ENCODE measurements at regions not wholly inside any gene's neighbourhood (a gene's known extent, or its start where the extent isn't known, plus 50 kb on each side); places are given as distances from the start of the nearest gene placed in this dataset.
A peak's percentile ranks its signal among the peaks of the same experiment; 100 is the strongest.

- no peak overlapping the region for H3K27ac ChIP-seq
- H3K36me3 ChIP-seq: no peaks in the 10 kb centered on the region
- no peak for DNase-seq (ENCODE audit: extremely low spot score in 2 of 2)
- H3K9me3 ChIP-seq: no peaks in the 10 kb centered on the region
- no peak overlapping the region for H3K4me3 ChIP-seq
- no peak for TF ChIP-seq POLR2AphosphoS5 (IDR thresholded peaks at IDR 0.05; ENCODE audit: insufficient read depth in 1 of 2, low read depth in 1 of 2)
- no peaks in the 10 kb centered on the region for H3K4me1 ChIP-seq
- intact Hi-C loops (cut with DNase I): no loop called here
- no peaks in the 10 kb centered on the region for H3K27me3 ChIP-seq
Observed at GRCh38 chr2:19644763-19645162, 257.0 kb downstream of the TTC32 start.

- no peaks in the 10 kb centered on the region for H3K9me3 ChIP-seq
- intact Hi-C loops (cut with DNase I): no loop called here
- TF ChIP-seq CTCF (IDR thresholded peaks at IDR 0.05) (no peak), POLR2AphosphoS5 (IDR thresholded peaks at IDR 0.05; ENCODE audit: insufficient read depth in 1 of 2, low read depth in 1 of 2) (no peak), POLR2A (IDR thresholded peaks at IDR 0.05) (no peak)
- H3K27me3 ChIP-seq: no peaks in the 10 kb centered on the region
- H3K27ac ChIP-seq: no peak overlapping the region
- no peaks in the 10 kb centered on the region for H3K36me3 ChIP-seq
- no peak for DNase-seq (ENCODE audit: extremely low spot score in 2 of 2)
- H3K4me3 ChIP-seq: no peak overlapping the region
- no peaks in the 10 kb centered on the region for H3K4me1 ChIP-seq
Observed at GRCh38 chr2:19643117-19643518, 258.7 kb downstream of the TTC32 start.

GRCh38 chr2:19642501-19642900 is 259.3 kb downstream of the TTC32 start:
- H3K36me3 ChIP-seq: no peaks in the 10 kb centered on the region
- DNase-seq (ENCODE audit: extremely low spot score in 2 of 2): no peak
- no peaks in the 10 kb centered on the region for H3K9me3 ChIP-seq
- intact Hi-C loops (cut with DNase I): no loop called here
- TF ChIP-seq CTCF (IDR thresholded peaks at IDR 0.05): no peak
- TF ChIP-seq POLR2A (IDR thresholded peaks at IDR 0.05): no peak
- TF ChIP-seq POLR2AphosphoS5 (IDR thresholded peaks at IDR 0.05; ENCODE audit: insufficient read depth in 1 of 2, low read depth in 1 of 2): no peak
- no peak overlapping the region for H3K4me3 ChIP-seq
- H3K27me3 ChIP-seq: no peaks in the 10 kb centered on the region
- no peaks in the 10 kb centered on the region for H3K4me1 ChIP-seq
- H3K27ac ChIP-seq: no peak overlapping the region

GRCh38 chr2:19635951-19636510 is 265.8 kb downstream of the TTC32 start:
- intact Hi-C loops (cut with DNase I): no loop called here
- no peak for DNase-seq (ENCODE audit: extremely low spot score in 2 of 2)
- H3K4me1 ChIP-seq: no peaks in the 10 kb centered on the region
- H3K4me3 ChIP-seq: no peak overlapping the region
- no peaks in the 10 kb centered on the region for H3K9me3 ChIP-seq
- H3K36me3 ChIP-seq: no peaks in the 10 kb centered on the region
- H3K27ac ChIP-seq: no peak overlapping the region
- no peak for TF ChIP-seq CTCF (IDR thresholded peaks at IDR 0.05)
- TF ChIP-seq POLR2A (IDR thresholded peaks at IDR 0.05): no peak
- H3K27me3 ChIP-seq: no peaks in the 10 kb centered on the region

DNA sequence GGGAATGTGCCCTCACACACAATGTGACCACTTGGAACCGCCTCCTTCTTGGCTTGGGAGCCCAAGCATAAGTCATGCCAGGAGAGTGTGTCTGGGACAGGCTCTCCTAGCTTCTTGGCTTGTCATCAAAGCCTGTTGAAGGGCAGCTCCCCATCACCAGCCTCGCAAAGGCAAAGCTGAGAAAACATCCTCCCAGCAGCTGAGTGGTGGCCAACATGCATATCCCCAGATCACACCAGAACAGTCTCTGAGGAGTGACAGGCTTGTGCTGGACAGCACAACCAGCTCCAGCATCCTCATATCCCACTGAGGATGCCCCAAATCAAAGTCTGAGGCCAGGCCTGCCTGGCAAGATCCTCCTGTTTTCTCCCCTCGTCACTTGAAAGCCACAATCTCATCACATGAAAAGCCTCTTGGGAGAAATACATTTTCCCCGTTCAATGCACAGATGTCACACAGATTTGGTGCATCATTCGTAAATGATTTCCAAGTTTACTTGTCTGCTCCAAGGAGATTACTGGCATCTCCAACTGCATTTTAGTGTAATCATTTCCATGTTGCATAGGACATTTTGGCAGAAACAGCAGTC is 269.3 kb downstream of the TTC32 start:
- H3K27ac ChIP-seq: no peak overlapping the region
- H3K36me3 ChIP-seq: no peaks in the 10 kb centered on the region
- no peaks in the 10 kb centered on the region for H3K27me3 ChIP-seq
- no peak overlapping the region for H3K4me3 ChIP-seq
- intact Hi-C loops (cut with DNase I): no loop called here
- TF ChIP-seq POLR2A (IDR thresholded peaks at IDR 0.05): no peak
- no peak for TF ChIP-seq POLR2AphosphoS5 (IDR thresholded peaks at IDR 0.05; ENCODE audit: insufficient read depth in 1 of 2, low read depth in 1 of 2)
- no peak for TF ChIP-seq CTCF (IDR thresholded peaks at IDR 0.05)
- DNase-seq (ENCODE audit: extremely low spot score in 2 of 2): peak; percentile 81 to 84
- H3K9me3 ChIP-seq: no peaks in the 10 kb centered on the region
- H3K4me1 ChIP-seq: no peaks in the 10 kb centered on the region

Data from vagina (tissue), 2 donors.